Smooth muscle cell (in vitro differentiated cells): ENCODE measurements at regions not wholly inside any gene's neighbourhood (a gene's known extent, or its start where the extent isn't known, plus 50 kb on each side); places are given as distances from the start of the nearest gene placed in this dataset.

Experiments used
- DNase-seq: peaks from one replicate; lab custom pipeline; 2025; ENCODE audit not compliant: unreplicated experiment; lab: John Stamatoyannopoulos, UW
- H2AFZ ChIP-seq: fragments of 200-600 bp; sonication (generic); 2 replicates; pipeline ENCODE4 v1.6.0; 2016; ENCODE audit warnings: antibody characterized with exemption, low read depth, mild to moderate bottlenecking
- H3F3A ChIP-seq: fragments of 200-600 bp; sonication (generic); 2 replicates; pipeline ENCODE4 v1.6.0; 2017; ENCODE audit warnings: antibody characterized with exemption, low read depth
- H3K27ac ChIP-seq: fragments of 200-600 bp; sonication (generic); 2 replicates; pipeline ENCODE4 v1.5.1; 2016; ENCODE audit warnings: low read depth, mild to moderate bottlenecking
- H3K27me3 ChIP-seq: fragments of 200-600 bp; sonication (generic); 2 replicates; pipeline ENCODE4 v1.6.1; 2016; ENCODE audit warnings: low read depth, mild to moderate bottlenecking
- H3K36me3 ChIP-seq: fragments of 200-600 bp; sonication (generic); 2 replicates; pipeline ENCODE4 v1.5.1; 2016; ENCODE audit warnings: low read depth
- H3K4me1 ChIP-seq: fragments of 200-600 bp; sonication (generic); 2 replicates; pipeline ENCODE4 v1.5.1; 2016; ENCODE audit warnings: low read depth
- H3K4me2 ChIP-seq: fragments of 200-600 bp; sonication (generic); 2 replicates; pipeline ENCODE4 v1.6.0; 2016; ENCODE audit warnings: mild to moderate bottlenecking
- H3K4me3 ChIP-seq: fragments of 200-600 bp; sonication (generic); 2 replicates; pipeline ENCODE4 v1.5.1; 2016; ENCODE audit warnings: mild to moderate bottlenecking
- H3K79me2 ChIP-seq: fragments of 200-600 bp; sonication (generic); 2 replicates; pipeline ENCODE4 v1.6.0; 2016; ENCODE audit warnings: low read depth, mild to moderate bottlenecking
- H3K9ac ChIP-seq: fragments of 200-600 bp; sonication (generic); 2 replicates; pipeline ENCODE4 v1.6.0; 2016; ENCODE audit warnings: low read depth
- H3K9me3 ChIP-seq: fragments of 200-600 bp; sonication (generic); replicated peaks from 2 replicates; pipeline ENCODE4 v1.5.1; 2016; ENCODE audit warnings: low read depth
- H4K20me1 ChIP-seq: fragments of 200-600 bp; sonication (generic); 2 replicates; pipeline ENCODE4 v1.6.0; 2016; ENCODE audit warnings: low read depth
- WGBS: methylation state at CpG from one replicate; pipeline ENCODE4 v1.1.7; 2016; ENCODE audit warnings: low lambda C conversion rate; 5-methylcytosine and 5-hydroxymethylcytosine counted together
- TF ChIP-seq, protein P1 (sequence below): fragments of 200-600 bp; sonication (generic); IDR thresholded peaks from 2 replicates; pipeline ENCODE4 v1.5.1; 2017; ENCODE audit warnings: borderline replicate concordance, mild to moderate bottlenecking, antibody characterized with exemption; ENCODE audit not compliant: insufficient read depth, poor library complexity, severe bottlenecking

DNA sequence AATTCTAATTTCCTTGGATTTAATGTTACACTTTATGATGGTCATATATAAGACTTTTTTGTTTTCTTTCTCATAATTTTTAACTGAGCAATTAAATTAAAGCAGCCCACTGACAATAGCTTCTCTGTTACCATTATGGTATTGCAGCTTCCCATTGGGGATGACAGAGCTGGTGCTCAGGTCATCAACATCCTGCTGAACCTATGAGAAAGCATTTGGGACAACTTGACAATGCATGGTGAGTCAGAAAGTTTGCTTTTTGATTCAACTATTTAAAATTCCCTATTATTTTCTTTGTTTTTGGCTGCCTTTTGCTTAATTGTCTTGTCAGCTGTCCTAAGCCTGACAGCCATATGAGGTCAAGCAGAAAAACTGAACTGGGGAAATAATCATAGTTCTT is 487.4 kb upstream of the RIOK2 start:
- Histone ChIP-seq H3K9ac (no peak overlapping the region), H3K27me3 (no peaks in the 10 kb centered on the region), H3K4me3 (no peak overlapping the region), H3K27ac (no peak overlapping the region), H3K9me3 (no peaks in the 10 kb centered on the region), H3K79me2 (no peaks in the 10 kb centered on the region), H2AFZ (no peak overlapping the region), H3K36me3 (no peaks in the 10 kb centered on the region), H4K20me1 (no peaks in the 10 kb centered on the region), H3F3A (no peaks in the 10 kb centered on the region), H3K4me2 (no peak overlapping the region), H3K4me1 (no peaks in the 10 kb centered on the region)
- DNase-seq, result no peak
- TF ChIP-seq, protein P1, sequence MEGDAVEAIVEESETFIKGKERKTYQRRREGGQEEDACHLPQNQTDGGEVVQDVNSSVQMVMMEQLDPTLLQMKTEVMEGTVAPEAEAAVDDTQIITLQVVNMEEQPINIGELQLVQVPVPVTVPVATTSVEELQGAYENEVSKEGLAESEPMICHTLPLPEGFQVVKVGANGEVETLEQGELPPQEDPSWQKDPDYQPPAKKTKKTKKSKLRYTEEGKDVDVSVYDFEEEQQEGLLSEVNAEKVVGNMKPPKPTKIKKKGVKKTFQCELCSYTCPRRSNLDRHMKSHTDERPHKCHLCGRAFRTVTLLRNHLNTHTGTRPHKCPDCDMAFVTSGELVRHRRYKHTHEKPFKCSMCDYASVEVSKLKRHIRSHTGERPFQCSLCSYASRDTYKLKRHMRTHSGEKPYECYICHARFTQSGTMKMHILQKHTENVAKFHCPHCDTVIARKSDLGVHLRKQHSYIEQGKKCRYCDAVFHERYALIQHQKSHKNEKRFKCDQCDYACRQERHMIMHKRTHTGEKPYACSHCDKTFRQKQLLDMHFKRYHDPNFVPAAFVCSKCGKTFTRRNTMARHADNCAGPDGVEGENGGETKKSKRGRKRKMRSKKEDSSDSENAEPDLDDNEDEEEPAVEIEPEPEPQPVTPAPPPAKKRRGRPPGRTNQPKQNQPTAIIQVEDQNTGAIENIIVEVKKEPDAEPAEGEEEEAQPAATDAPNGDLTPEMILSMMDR, result no peak

- no peak overlapping the region for H3K4me2 ChIP-seq
- DNase-seq, result no peak
- WGBS, result 91% methylated on average over 3 of the region's 3 CpGs
- no peak overlapping the region for H3K27ac ChIP-seq
- H2AFZ ChIP-seq, result no peak overlapping the region
- no peaks in the 10 kb centered on the region for H3K79me2 ChIP-seq
- no peaks in the 10 kb centered on the region for H3K36me3 ChIP-seq
- TF ChIP-seq, protein P1, result no peak
- no peak overlapping the region for H3K4me3 ChIP-seq
- H3K9ac ChIP-seq, result no peak overlapping the region
- no peaks in the 10 kb centered on the region for H3K9me3 ChIP-seq
- H4K20me1 ChIP-seq, result no peaks in the 10 kb centered on the region
- H3K4me1 ChIP-seq, result no peaks in the 10 kb centered on the region
- no peaks in the 10 kb centered on the region for H3K27me3 ChIP-seq
- H3F3A ChIP-seq, result no peaks in the 10 kb centered on the region
Observed at GRCh38 chr5:97676608-97677007, 493.6 kb upstream of the RIOK2 start.

DNA sequence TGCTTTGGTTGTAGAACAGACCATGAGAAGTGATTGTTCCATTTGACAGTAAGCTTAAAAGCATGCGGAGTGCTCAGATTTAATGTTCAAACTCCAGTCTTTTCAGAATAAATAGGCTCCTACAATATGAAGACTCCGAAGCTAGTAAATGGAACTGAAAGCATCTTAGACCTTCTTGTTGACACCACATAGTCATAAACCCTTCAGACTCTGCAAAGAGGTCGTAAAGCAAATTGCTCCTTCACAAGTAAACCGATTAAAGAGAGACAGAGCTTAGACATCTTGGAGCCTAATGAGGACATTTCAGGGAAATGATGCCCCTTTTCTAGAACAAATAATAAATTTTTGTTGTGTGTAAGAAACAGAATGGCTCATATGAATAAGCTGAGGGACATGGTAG is 511.0 kb upstream of the RIOK2 start:
- Histone ChIP-seq H3K79me2 (no peaks in the 10 kb centered on the region), H3K9ac (no peak overlapping the region), H3K36me3 (no peaks in the 10 kb centered on the region), H4K20me1 (no peaks in the 10 kb centered on the region), H3K4me1 (no peaks in the 10 kb centered on the region), H3K27ac (no peak overlapping the region), H3K27me3 (no peaks in the 10 kb centered on the region), H3K4me2 (no peak overlapping the region), H3K9me3 (no peaks in the 10 kb centered on the region), H3K4me3 (no peak overlapping the region), H2AFZ (peak overlapping the region; percentile 70), H3F3A (no peaks in the 10 kb centered on the region)
- DNase-seq, result no peak
- TF ChIP-seq, protein P1, result no peak
- 53% methylated on average over 4 of the region's 4 CpGs for WGBS

DNA sequence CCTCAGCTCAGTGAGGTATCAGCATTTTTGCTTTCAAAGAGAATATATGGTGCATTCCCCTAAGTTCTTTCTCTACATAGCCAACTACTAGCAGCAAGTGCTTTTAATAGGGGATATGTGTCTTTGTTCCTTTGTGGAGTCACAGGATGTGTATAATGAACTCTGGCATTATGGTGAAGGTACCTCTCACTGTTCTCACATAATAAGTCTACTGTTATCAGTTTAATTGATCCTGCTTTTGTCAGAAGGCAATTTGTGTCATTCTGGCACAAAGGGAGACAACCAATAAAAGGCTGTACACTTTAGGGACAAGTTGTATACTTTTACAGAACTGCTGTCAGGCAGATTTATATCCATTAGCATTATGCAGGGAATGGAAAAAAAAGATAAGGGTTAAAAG is 531.4 kb upstream of the RIOK2 start:
- H3K27me3 ChIP-seq, result no peaks in the 10 kb centered on the region
- no peaks in the 10 kb centered on the region for H3F3A ChIP-seq
- no peak overlapping the region for H3K27ac ChIP-seq
- no peaks in the 10 kb centered on the region for H3K4me1 ChIP-seq
- H3K4me2 ChIP-seq, result no peak overlapping the region
- H3K9ac ChIP-seq, result no peak overlapping the region
- no peaks in the 10 kb centered on the region for H3K36me3 ChIP-seq
- H2AFZ ChIP-seq, result no peak overlapping the region
- H4K20me1 ChIP-seq, result no peaks in the 10 kb centered on the region
- H3K79me2 ChIP-seq, result no peaks in the 10 kb centered on the region
- TF ChIP-seq, protein P1, result no peak
- DNase-seq, result no peak
- H3K4me3 ChIP-seq, result no peak overlapping the region
- no peaks in the 10 kb centered on the region for H3K9me3 ChIP-seq
